Body of pancreas (tissue), 4 donors: ENCODE measurements at regions not wholly inside any gene's neighbourhood (a gene's known extent, or its start where the extent isn't known, plus 50 kb on each side); places are given as distances from the start of the nearest gene placed in this dataset.

Source experiments
- ATAC-seq: fragments of 150-250 bp; one replicate; pipeline ENCODE4 v1.9.1; 2016
- DNase-seq, 4 donors: peaks; one replicate each; pipeline ENCODE4 v3.0.0-alpha.2; 2019
- H3K27ac ChIP-seq, 4 donors: fragments of 200-600 bp; sonication (generic); 1 replicate in 3 of 4; 2 replicates in 1 of 4; pipeline versions ENCODE4 v1.5.1 to v1.6.1; 2016 to 2019; ENCODE audit warnings: mild to moderate bottlenecking in 1 of 4, mixed read lengths in 1 of 4, moderate library complexity in 1 of 4
- H3K27me3 ChIP-seq, 2 donors: fragments of 200-600 bp; sonication (generic); one replicate each; pipeline ENCODE4 v1.6.0; 2016; ENCODE audit warnings: mild to moderate bottlenecking in 1 of 2
- H3K36me3 ChIP-seq, 2 donors: fragments of 200-600 bp; sonication (generic); replicated peaks in 1 of 2; 2 replicates each; pipeline ENCODE4 v1.5.1; 2016; ENCODE audit warnings: low read depth in 2 of 2; ENCODE audit not compliant: insufficient read depth in 1 of 2
- H3K4me1 ChIP-seq: fragments of 200-600 bp; sonication (generic); one replicate; pipeline ENCODE4 v1.6.0; 2016
- H3K4me3 ChIP-seq, 2 donors: fragments of 200-600 bp; sonication (generic); 1 replicate in 1 of 2; 2 replicates in 1 of 2; pipeline ENCODE4 v1.5.1; 2016 to 2019
- H3K9me3 ChIP-seq, 3 donors: fragments of 200-600 bp; sonication (generic); 1 replicate in 2 of 3; 2 replicates in 1 of 3; pipeline ENCODE4 v1.5.1; 2016
- POLR2A ChIP-seq, 3 donors: fragments of 450-650 bp; IDR thresholded peaks; one replicate each; pipeline ENCODE4 v1.6.1; 2016; ENCODE audit warnings: antibody characterized with exemption in 3 of 3, mild to moderate bottlenecking in 2 of 3
- WGBS, 2 donors: methylation state at CpG; one replicate each; pipeline ENCODE4 v1.1.5; 2017; 5-methylcytosine and 5-hydroxymethylcytosine counted together
- intact Hi-C: fragments of 100-400 bp; cut with DNase I; formaldehyde crosslinking; loops from one replicate; pipeline ENCODE4 v1.15.1; 2023
- TF ChIP-seq, protein P1 (sequence below), 7 experiments: fragments of 450-650 bp in 4 of 7; fragments of 200-600 bp in 3 of 7; sonication (generic) in 3 of 7; IDR thresholded peaks; one replicate each; pipeline ENCODE4 v1.5.1; 2016 to 2019; ENCODE audit warnings: antibody characterized with exemption in 7 of 7

DNA sequence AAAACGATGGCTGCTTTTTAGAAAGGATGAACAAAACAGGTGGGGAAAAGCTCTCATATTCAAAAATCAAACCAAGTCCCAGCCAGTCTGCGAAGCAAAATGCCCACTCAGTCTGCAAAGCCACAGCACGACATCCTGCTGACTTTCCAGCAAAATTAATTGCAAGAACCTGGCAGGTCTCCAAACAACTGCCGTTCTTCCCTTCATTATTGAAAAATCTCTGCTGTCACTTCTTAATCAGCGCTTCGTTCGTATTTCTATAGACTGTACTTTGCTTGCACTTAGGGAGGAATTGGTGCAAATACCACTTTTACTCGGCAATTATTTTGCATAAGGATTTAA, 222.4 kb downstream of the CBLN4 start:
- DNase-seq (no peak), ATAC-seq (no peak)
- Histone ChIP-seq H3K27me3 (no peaks in the 10 kb centered on the region), H3K27ac (no peak overlapping the region), H3K4me3 (no peak overlapping the region), H3K4me1 (no peaks in the 10 kb centered on the region), H3K9me3 (no peaks in the 10 kb centered on the region), H3K36me3 (no peaks in the 10 kb centered on the region)
- TF ChIP-seq POLR2A (IDR thresholded peaks at IDR 0.05), result no peak
- TF ChIP-seq, protein P1, sequence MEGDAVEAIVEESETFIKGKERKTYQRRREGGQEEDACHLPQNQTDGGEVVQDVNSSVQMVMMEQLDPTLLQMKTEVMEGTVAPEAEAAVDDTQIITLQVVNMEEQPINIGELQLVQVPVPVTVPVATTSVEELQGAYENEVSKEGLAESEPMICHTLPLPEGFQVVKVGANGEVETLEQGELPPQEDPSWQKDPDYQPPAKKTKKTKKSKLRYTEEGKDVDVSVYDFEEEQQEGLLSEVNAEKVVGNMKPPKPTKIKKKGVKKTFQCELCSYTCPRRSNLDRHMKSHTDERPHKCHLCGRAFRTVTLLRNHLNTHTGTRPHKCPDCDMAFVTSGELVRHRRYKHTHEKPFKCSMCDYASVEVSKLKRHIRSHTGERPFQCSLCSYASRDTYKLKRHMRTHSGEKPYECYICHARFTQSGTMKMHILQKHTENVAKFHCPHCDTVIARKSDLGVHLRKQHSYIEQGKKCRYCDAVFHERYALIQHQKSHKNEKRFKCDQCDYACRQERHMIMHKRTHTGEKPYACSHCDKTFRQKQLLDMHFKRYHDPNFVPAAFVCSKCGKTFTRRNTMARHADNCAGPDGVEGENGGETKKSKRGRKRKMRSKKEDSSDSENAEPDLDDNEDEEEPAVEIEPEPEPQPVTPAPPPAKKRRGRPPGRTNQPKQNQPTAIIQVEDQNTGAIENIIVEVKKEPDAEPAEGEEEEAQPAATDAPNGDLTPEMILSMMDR (IDR thresholded peaks at IDR 0.05), result no peak
- intact Hi-C loops, result no loop called here
- 13% methylated on average over 8 of the region's 8 CpGs for WGBS, 2 donors

DNA sequence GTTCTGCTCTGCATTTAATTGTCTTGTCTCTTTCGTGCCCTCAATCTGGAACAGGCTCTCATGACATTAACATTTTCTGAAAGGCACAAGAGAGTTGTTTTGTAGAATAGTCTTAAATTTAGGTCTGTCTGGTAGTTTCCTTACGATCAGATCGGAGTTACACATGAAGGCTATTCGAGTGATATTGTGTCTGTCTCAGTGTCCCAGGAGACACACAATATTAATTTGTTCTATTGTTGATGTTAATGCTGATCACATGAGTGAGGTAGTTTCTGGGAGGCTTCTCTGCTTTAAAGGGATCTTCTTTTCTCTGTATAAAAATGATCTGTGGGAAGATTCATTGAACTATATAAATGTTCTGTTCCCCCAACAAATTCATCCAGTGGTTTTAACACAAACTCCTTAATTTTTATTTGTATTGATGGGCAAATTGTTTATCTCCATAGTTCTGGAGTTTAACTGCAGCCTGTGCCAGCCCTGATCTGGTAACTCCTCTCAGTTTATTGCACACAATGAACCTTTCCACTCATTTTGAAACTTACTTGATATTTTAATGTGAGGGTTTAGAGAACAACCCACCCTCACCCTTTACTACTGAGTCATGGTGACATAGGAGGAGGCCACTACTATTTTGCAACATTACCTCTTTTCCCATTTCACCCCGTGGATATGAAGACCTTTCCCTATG, 223.0 kb downstream of the CBLN4 start:
- ATAC-seq, result no peak
- no peak overlapping the region for H3K4me3 ChIP-seq
- WGBS, 2 donors, result 54 to 62% methylated on average over 5 of the region's 5 CpGs
- no peak overlapping the region for H3K27ac ChIP-seq
- no peaks in the 10 kb centered on the region for H3K4me1 ChIP-seq
- intact Hi-C loops, result no loop called here
- DNase-seq, result no peak
- no peaks in the 10 kb centered on the region for H3K27me3 ChIP-seq
- no peaks in the 10 kb centered on the region for H3K9me3 ChIP-seq
- no peak for TF ChIP-seq POLR2A (IDR thresholded peaks at IDR 0.05)
- TF ChIP-seq, protein P1 (IDR thresholded peaks at IDR 0.05), result no peak
- no peaks in the 10 kb centered on the region for H3K36me3 ChIP-seq

DNA sequence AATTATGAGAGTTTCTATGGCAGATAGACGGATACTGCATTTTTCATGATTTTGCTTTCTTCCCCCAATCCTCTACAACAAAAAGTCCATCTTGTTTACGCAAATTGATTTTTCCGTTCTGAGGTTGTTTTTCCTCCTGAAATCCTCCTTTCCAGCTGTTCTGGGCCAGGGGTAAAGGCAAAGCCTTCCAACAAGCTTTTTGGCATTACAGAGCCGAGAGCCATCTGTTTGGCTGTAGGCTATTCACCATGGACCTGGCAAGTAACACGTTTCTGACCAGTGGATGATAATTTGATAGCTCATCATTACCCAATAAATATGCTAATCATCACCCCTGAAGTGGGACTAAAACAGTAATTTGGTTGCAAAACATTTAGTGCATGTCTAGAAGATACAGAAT, 226.5 kb downstream of the CBLN4 start:
- H3K9me3 ChIP-seq, result no peaks in the 10 kb centered on the region
- H3K27me3 ChIP-seq, result no peaks in the 10 kb centered on the region
- ATAC-seq (no peak), DNase-seq (no peak)
- H3K4me3 ChIP-seq, result no peak overlapping the region
- TF ChIP-seq, protein P1 (IDR thresholded peaks at IDR 0.05), result no peak
- TF ChIP-seq POLR2A (IDR thresholded peaks at IDR 0.05), result no peak
- intact Hi-C loops, result no loop called here
- H3K36me3 ChIP-seq, result no peaks in the 10 kb centered on the region
- H3K4me1 ChIP-seq, result no peaks in the 10 kb centered on the region
- 55 to 67% methylated on average over 5 of the region's 5 CpGs for WGBS, 2 donors
- no peak overlapping the region for H3K27ac ChIP-seq

DNA sequence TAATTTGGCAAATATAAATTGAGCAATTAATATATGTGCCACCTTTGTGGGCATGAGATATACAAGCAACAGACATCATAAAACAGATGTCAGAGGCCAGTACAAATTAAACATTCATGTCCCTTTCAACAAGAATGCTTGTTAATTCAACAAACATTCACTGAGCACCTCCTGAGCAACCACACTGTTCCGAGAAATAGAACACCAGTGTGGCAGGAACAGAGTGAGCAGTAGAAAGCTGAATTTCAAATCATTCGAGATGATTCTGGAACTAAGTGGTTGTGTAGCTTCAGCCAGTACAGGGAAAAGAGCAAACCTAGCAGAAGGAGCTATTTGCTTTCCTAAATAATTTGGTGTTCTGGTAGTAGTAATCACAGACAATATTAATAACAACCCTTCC, 227.7 kb downstream of the CBLN4 start:
- Histone ChIP-seq H3K9me3 (no peaks in the 10 kb centered on the region), H3K36me3 (no peaks in the 10 kb centered on the region), H3K4me3 (no peak overlapping the region), H3K27ac (no peak overlapping the region), H3K27me3 (no peaks in the 10 kb centered on the region), H3K4me1 (no peaks in the 10 kb centered on the region)
- DNase-seq, result no peak
- TF ChIP-seq POLR2A (IDR thresholded peaks at IDR 0.05), result no peak
- intact Hi-C loops, result no loop called here
- 44% methylated on average over 2 of the region's 2 CpGs for WGBS, 2 donors
- no peak for ATAC-seq

DNA sequence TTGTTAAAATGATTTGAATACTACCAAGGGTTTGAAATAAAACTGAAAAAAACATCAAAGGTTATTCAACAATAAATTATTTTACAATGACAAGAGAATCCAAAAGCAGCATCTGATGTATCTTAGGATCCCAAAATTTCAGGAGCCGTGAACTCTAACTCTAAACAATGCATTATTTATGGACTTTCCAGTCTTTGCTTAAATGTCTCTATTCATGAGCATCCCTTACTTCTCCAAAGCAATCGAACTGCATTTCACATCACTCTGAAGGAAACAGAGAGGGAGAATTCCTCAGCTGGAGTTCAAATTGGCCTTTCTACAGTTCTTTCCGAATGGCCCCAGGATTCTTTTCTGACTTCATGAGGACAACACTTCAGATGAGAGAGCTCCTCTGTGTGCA, 229.1 kb downstream of the CBLN4 start:
- intact Hi-C loops, result no loop called here
- Histone ChIP-seq H3K36me3 (no peaks in the 10 kb centered on the region), H3K9me3 (no peaks in the 10 kb centered on the region)

More for the DNA sequence above, 229.1 kb downstream of the CBLN4 start:
- WGBS, 2 donors, result 64 to 83% methylated on average over 3 of the region's 3 CpGs
- no peak overlapping the region for H3K27ac ChIP-seq
- no peak overlapping the region for H3K4me3 ChIP-seq
- no peak for ATAC-seq
- no peaks in the 10 kb centered on the region for H3K4me1 ChIP-seq
- H3K27me3 ChIP-seq, result no peaks in the 10 kb centered on the region
- TF ChIP-seq, protein P1 (IDR thresholded peaks at IDR 0.05), result no peak
- TF ChIP-seq POLR2A (IDR thresholded peaks at IDR 0.05), result no peak
- DNase-seq, result no peak
